Duodenal mucosa (tissue), 2 donors: ENCODE measurements at regions not wholly inside any gene's neighbourhood (a gene's known extent, or its start where the extent isn't known, plus 50 kb on each side); places are given as distances from the start of the nearest gene placed in this dataset.

Experiments
- H3K27ac ChIP-seq: one replicate; pipeline ENCODE4 v1.7.0; 2013; ENCODE audit warnings: low read depth, low read length
- H3K27me3 ChIP-seq, 2 donors: one replicate each; pipeline ENCODE4 v1.7.0; 2013; ENCODE audit warnings: low read length in 2 of 2, control low read depth in 1 of 2; ENCODE audit not compliant: insufficient read depth in 2 of 2, control insufficient read depth in 1 of 2
- H3K36me3 ChIP-seq, 2 donors: one replicate each; pipeline ENCODE4 v1.7.0; 2013; ENCODE audit warnings: low read length in 2 of 2, control low read depth in 1 of 2; ENCODE audit not compliant: insufficient read depth in 2 of 2, control insufficient read depth in 1 of 2
- H3K4me1 ChIP-seq, 2 donors: one replicate each; pipeline ENCODE4 v1.7.0; 2013; ENCODE audit warnings: low read length in 2 of 2, control low read depth in 1 of 2; ENCODE audit not compliant: insufficient read depth in 2 of 2, control insufficient read depth in 1 of 2
- H3K4me3 ChIP-seq, 2 donors: one replicate each; pipeline ENCODE4 v1.7.0; 2013; ENCODE audit warnings: low read length in 2 of 2, low read depth in 1 of 2
- H3K9ac ChIP-seq, 2 donors: one replicate each; pipeline ENCODE4 v1.7.0; 2013; ENCODE audit warnings: low read length in 2 of 2, low read depth in 1 of 2
- H3K9me3 ChIP-seq, 2 donors: one replicate each; pipeline ENCODE4 v1.7.0; 2013; ENCODE audit warnings: low read length in 2 of 2, control low read depth in 1 of 2; ENCODE audit not compliant: control insufficient read depth in 1 of 2

- Histone ChIP-seq H3K9me3 (no peaks in the 10 kb centered on the region), H3K27me3 (peaks cover 0 to 9% of the 10 kb centered on the region in 2 donors), H3K36me3 (no peaks in the 10 kb centered on the region), H3K9ac (no peak overlapping the region), H3K4me1 (no peaks in the 10 kb centered on the region), H3K27ac (no peak overlapping the region), H3K4me3 (no peak overlapping the region)
Measured at GRCh38 chr16:17520561-17520960, 49.8 kb upstream of the XYLT1 start.
